ENCODE measurements at regions not wholly inside any gene's neighbourhood (a gene's known extent, or its start where the extent isn't known, plus 50 kb on each side); places are given as distances from the start of the nearest gene placed in this dataset.

GRCh38 chr4:117324851-117325491 is 239.6 kb upstream of the TRAM1L1 start:
- no peak for DNase-seq (ENCODE audit: low spot score)

GRCh38 chr4:117326091-117326490 is 240.7 kb upstream of the TRAM1L1 start:
- DNase-seq (ENCODE audit: low spot score), result no peak

DNA sequence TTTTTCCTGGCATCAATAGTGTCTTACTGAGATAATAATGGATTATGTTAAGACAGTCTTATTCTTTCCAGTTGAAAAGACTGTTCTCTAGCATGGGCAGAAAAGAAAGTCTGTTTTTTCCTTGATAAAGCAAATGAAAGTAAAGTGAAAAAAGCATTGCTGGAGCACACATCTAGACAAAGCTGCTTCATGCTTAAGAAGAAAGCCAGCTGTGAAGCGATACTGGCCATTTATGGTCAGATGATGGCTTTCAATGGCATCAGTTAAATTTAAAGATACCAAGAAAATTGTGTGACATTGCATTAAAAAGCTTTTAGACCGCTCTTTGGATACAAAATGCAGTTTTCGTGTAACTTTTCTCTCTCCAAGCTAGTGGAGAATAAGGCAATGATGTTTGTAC is 242.1 kb upstream of the TRAM1L1 start:
- no peak for DNase-seq (ENCODE audit: low spot score)

DNA sequence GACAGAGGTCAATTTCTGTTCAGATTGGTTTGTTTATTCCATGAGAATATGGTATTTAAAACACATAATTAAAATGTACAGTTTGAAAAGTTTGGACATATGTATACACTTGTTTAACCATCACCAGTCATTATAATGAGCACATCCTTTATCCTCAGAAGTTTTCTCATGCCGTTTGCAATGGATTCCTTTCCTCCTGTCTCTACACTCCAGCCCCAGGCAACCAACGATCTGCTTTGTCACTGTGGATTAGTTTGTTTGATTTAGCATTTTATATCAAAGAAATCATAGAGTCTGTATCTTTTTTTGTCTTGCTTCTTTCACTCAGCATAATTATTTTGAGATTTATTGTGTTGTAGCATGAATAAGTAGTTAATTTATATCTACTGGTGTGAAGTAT is 243.0 kb upstream of the TRAM1L1 start:
- no peak for DNase-seq (ENCODE audit: low spot score)

GRCh38 chr4:117331817-117332216 is 246.4 kb upstream of the TRAM1L1 start:
- DNase-seq (ENCODE audit: low spot score), result no peak

GRCh38 chr4:117334451-117335188 is 249.2 kb upstream of the TRAM1L1 start:
- no peak for DNase-seq (ENCODE audit: low spot score)

DNA sequence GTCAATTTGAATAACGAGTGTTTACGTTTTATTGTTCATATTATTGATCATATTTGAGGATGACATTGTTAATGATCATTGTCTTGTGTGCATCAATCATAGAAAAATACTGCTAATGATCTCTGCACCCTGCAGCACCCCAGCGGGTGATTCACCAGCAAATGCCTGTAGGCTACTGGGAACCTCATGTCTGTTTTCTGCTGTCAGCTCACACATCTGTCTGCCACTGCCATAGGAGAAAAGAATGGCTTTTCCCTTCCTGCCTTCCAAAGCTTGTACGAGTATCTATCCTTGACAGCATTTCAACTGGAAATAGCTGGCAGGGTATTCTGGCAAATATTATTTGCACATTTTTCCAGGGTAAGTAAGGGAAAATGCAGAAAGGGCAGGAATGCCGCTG is 272.1 kb upstream of the TRAM1L1 start:
- no peak for DNase-seq (ENCODE audit: low spot score)

DNA sequence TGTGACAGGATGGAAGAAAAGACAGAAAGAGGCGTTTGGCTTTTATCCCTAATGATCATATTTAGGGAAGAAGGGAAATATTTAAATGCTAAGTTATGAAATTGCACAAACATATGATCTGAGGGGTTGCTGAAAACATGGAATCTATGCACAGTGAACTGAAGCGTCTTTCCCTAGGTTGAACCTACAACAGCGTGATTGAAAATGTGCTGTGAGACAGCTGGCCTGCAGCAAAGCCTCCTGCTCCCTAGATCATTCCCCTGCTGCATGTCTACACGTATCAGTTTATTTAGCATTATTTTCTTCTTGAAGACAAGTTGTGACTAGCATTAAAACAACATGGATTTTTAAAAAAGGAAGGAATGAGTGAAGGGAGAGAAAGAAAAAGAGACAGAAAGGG is 272.5 kb upstream of the TRAM1L1 start:
- no peak for DNase-seq (ENCODE audit: low spot score)

DNA sequence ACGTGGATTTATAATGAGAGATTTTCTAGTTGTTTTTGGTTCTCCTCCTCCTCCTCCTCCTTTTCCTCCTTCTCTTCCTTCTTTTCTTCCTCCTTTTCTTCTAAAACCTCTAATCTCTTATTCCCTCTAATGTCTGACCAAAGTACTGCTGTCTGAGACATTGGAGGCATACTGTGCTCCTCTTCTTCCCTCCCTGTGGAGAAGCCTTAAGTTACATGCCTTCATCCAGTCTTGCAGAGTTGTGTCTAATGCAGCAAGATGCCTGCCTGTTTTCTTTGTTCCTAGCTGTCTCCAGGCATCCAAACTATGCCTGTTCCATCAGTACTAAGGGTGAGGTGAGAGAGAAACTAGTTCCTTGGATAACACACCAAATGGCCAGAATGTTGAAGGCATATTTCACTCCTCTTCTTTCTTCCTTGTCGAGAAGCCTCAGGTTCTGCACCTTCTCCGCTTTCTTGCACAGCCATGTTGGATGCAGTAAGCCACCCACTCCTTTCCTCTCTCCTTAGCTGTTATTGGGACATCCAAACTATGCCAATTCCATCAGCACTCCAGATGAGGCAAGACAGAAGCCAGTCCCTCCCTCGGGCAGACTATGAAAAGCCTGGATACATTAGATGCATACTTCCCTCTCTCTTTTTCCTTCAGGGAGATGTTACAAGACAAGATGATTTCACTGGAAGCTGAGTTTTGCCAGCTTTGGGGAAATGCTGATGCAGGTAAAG is 285.7 kb upstream of the TRAM1L1 start:
- no peak for DNase-seq (ENCODE audit: low spot score)

DNA sequence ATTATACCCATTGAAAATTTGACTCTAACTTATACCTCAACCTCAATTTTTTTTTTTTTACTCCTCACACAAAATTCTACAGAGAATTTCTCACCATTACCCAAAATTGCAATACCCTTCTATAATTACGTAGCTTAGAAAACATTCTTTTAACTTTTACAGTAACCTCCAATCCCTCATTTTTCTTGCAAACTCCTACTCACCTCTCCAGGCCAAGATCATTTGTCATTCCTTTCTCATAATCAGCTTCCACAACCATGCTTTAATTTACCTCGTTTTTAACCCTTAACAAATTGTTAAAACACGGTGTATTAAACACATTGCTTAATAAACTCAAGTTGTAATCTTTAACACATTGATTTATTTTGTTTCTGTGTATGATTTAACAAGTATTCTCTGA is 289.7 kb upstream of the TRAM1L1 start:
- no peak for DNase-seq (ENCODE audit: low spot score)

DNA sequence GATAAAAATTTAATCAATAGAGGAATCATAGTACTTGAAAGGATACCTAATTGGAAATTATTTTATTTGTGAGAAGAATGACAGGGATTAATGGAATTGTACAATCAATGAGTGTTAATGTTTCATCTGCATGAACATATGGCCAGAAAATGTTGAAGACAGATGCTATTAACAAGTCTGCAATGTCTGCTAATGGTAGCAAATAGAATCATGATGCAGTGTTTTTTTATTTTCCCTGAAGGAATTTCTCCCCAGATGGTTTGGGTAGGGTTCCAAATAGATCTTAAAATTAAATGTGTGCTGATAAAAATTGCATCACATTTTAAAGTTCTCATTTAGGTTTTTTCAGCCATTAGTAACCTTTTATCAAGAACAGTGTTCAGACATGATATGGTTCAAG is 291.3 kb upstream of the TRAM1L1 start:
- DNase-seq (ENCODE audit: low spot score), result no peak

- no peak for DNase-seq (ENCODE audit: low spot score)
These were observed 293.6 kb upstream of the TRAM1L1 start for GRCh38 chr4:117378942-117379341.

- DNase-seq (ENCODE audit: low spot score), result no peak
These were observed 298.1 kb upstream of the TRAM1L1 start for GRCh38 chr4:117383468-117383867.

GRCh38 chr4:117385526-117385925 is 300.1 kb upstream of the TRAM1L1 start:
- DNase-seq (ENCODE audit: low spot score), result no peak

- DNase-seq (ENCODE audit: low spot score), result no peak
These were observed 301.7 kb upstream of the TRAM1L1 start for GRCh38 chr4:117387072-117387471.

DNA sequence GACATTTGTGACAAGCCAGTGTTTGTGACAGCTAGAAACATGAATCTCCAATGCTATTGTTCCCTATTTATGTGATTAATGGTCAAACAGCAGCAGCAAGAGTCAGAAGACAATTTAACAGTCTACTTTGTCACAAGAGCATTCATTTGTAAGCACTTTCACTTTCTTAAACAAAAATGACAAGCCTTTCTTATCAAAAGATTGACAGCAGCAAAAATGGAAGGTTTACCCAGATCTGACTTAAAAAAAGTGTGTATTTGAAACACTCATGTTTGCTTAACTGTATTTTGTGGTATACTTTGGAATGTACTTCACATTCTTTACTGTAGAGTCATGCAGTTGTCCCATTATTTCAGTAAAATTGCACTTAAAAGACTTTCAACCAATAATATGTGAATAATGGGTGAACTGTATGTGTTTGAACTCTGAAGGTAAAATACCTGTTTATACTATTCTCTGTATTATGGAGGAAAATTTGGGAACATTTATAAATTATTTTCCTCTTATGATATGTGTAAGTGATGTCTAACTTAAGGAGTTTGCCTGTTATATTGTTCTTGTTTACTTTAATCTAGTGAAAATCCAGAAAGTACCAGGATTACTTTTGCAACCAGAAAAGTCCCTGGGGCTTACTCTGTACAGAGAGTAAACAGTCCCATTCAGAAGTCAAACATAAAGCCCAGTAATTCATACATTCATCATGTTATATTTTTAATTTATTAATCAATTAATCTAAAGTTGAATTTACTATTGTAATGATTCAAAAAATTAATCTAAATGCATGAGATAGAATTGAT is 314.9 kb upstream of the TRAM1L1 start:
- no peak for DNase-seq (ENCODE audit: low spot score)

GRCh38 chr4:117412661-117413060 is 327.3 kb upstream of the TRAM1L1 start:
- DNase-seq (ENCODE audit: low spot score), result no peak

DNA sequence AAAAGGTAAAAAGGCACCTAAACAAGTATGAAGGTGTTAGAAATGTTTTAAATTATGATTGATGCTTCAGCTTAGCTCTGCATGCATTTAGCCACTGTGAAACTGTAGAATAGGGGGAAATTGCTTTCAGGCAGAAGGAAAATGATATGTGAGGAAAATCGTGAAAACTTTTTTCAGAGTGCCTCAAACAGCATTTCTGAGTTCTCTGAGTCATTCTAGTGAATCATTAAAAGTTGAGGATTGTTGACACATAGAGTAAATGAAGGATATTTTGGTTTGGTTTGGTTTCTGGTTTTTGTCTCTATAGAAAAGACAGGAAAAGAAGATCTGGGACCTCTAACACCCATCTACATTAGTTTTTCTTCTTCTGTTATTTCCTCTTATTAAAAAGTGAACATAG is 332.5 kb upstream of the TRAM1L1 start:
- DNase-seq (ENCODE audit: low spot score), result no peak

GRCh38 chr4:117420948-117421347 is 335.6 kb upstream of the TRAM1L1 start:
- no peak for DNase-seq (ENCODE audit: low spot score)

DNA sequence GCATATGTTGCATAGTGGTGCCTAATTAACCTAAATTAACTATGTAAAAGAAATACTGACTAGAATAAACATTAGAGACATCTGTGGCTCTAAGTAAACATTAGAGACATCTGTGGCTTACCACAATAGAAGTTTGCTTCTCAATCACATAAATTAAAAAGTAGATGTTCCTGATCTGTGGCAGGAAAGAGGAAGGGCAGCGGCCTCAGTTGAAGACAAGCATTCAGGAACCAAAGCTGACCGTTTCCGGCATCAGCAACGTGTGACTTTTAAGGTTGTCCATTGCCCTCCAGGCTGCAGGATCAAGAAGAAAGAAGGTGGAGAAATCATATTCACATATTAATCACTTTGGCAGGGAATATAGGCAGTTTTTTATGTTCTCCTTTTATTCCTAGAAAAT is 336.3 kb upstream of the TRAM1L1 start:
- DNase-seq (ENCODE audit: low spot score), result no peak

DNA sequence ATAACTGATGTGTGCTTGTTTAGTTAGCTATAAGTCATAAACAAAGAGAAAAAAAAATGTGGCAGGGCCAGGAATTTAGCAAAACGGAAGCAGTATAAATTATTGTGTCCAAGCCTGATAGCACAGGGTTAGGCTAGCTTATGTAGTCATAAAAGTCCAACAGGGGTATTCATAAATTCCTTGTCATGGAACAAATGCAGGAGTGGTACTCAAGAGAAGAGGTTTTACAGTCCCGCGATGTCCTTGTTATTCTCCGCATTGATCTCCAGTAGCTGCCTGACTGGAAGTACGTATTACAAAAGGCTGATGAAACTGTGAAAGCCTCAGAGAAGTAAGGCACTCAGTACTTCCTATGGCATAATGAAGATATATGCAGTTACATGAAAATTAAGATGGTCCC is 336.9 kb upstream of the TRAM1L1 start:
- DNase-seq (ENCODE audit: low spot score), result no peak

DNA sequence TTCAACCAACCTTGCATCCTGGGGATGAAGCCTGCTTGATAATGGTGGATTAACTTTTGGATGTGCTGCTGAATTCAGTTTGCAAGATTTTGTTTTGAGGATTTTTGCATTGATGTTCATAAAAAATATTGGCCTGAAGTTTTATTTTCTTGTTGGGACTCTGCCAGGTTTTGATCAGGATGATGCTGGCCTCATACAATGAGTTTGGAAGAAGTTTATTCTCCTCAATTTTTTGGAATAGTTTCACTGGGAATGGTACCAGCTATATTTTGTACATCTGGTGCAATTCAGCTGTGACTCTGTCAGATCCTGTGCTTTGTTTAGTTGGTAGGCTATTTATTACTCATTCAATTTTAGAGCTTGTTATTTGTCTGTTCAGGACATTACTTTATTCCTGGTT is 340.3 kb upstream of the TRAM1L1 start:
- no peak for DNase-seq (ENCODE audit: low spot score)
